GM18511 (cell line): ENCODE measurements at regions not wholly inside any gene's neighbourhood (a gene's known extent, or its start where the extent isn't known, plus 50 kb on each side); places are given as distances from the start of the nearest gene placed in this dataset.

Experiments used
- ATAC-seq: cut with Tn5 transposase; IDR thresholded peaks from one replicate; pipeline ENCODE4 v1.9.1; 2021; ENCODE audit warnings: mild to moderate bottlenecking, moderate library complexity; ENCODE audit not compliant: unreplicated experiment

GRCh38 chr1:72579629-72580028, 297.3 kb upstream of the NEGR1 start:
- no peak for ATAC-seq

GRCh38 chr1:72570815-72571214, 288.5 kb upstream of the NEGR1 start:
- ATAC-seq: no peak

- peak; percentile 89 for ATAC-seq
Observed at GRCh38 chr1:72568113-72568512, 285.8 kb upstream of the NEGR1 start.

- ATAC-seq: no peak
Observed at GRCh38 chr1:72567521-72567920, 285.2 kb upstream of the NEGR1 start.

GRCh38 chr1:72564749-72565148, 282.4 kb upstream of the NEGR1 start:
- ATAC-seq: no peak

GRCh38 chr1:72557446-72558049, 275.2 kb upstream of the NEGR1 start:
- ATAC-seq: no peak

- ATAC-seq: no peak
Observed at GRCh38 chr1:72547412-72547811, 265.1 kb upstream of the NEGR1 start.

GRCh38 chr1:72540674-72541073, 258.3 kb upstream of the NEGR1 start:
- ATAC-seq: no peak

- no peak for ATAC-seq
Observed at GRCh38 chr1:72535470-72535869, 253.1 kb upstream of the NEGR1 start.

- ATAC-seq: no peak
Observed at GRCh38 chr1:72530646-72531045, 248.3 kb upstream of the NEGR1 start.

GRCh38 chr1:72526926-72527325, 244.6 kb upstream of the NEGR1 start:
- ATAC-seq: no peak

GRCh38 chr1:72524021-72524420, 241.7 kb upstream of the NEGR1 start:
- ATAC-seq: no peak

GRCh38 chr1:72521659-72522058, 239.3 kb upstream of the NEGR1 start:
- no peak for ATAC-seq

- ATAC-seq: no peak
Observed at GRCh38 chr1:72516826-72517225, 234.5 kb upstream of the NEGR1 start.

- no peak for ATAC-seq
Observed at GRCh38 chr1:72516264-72516663, 233.9 kb upstream of the NEGR1 start.

- ATAC-seq: no peak
Observed at GRCh38 chr1:72498371-72498770, 216.0 kb upstream of the NEGR1 start.

- no peak for ATAC-seq
Observed at GRCh38 chr1:72489801-72490200, 207.5 kb upstream of the NEGR1 start.

- no peak for ATAC-seq
Observed at GRCh38 chr1:72485801-72486200, 203.5 kb upstream of the NEGR1 start.

GRCh38 chr1:72483846-72484357, 201.6 kb upstream of the NEGR1 start:
- ATAC-seq: no peak

- no peak for ATAC-seq
Observed at GRCh38 chr1:72482736-72483413, 200.5 kb upstream of the NEGR1 start.

GRCh38 chr1:72481420-72481970, 199.2 kb upstream of the NEGR1 start:
- no peak for ATAC-seq

- ATAC-seq: no peak
Observed at GRCh38 chr1:72466376-72466775, 184.0 kb upstream of the NEGR1 start.
